Panc1 (cell line): ENCODE measurements at regions not wholly inside any gene's neighbourhood (a gene's known extent, or its start where the extent isn't known, plus 50 kb on each side); places are given as distances from the start of the nearest gene placed in this dataset.

Experiments
- CTCF ChIP-seq: fragments of 450-650 bp; IDR thresholded peaks from 2 replicates; pipeline ENCODE4 v1.5.1; 2017; ENCODE audit warnings: mild to moderate bottlenecking
- POLR2AphosphoS5 ChIP-seq: IDR thresholded peaks from 2 replicates; pipeline ENCODE4 v1.6.1; 2012; ENCODE audit warnings: mild to moderate bottlenecking, low read depth, low read length, moderate library complexity
- SIN3A ChIP-seq: IDR thresholded peaks from 2 replicates; pipeline ENCODE4 v1.6.1; 2012; ENCODE audit warnings: low read depth, mild to moderate bottlenecking, low read length, moderate library complexity, borderline replicate concordance; ENCODE audit not compliant: insufficient read depth
- TCF7L2 ChIP-seq: IDR thresholded peaks from 2 replicates; pipeline ENCODE4 v1.6.1; 2011; ENCODE audit warnings: mild to moderate bottlenecking, low read depth, low read length, inconsistent platforms
- TF ChIP-seq, protein P1 (sequence below), 2 experiments: IDR thresholded peaks; 2 replicates each; pipeline ENCODE4 v1.6.1; 2011 to 2012; ENCODE audit warnings: low read depth in 2 of 2, control low read depth in 1 of 2, low read length in 1 of 2, mild to moderate bottlenecking in 1 of 2, moderate library complexity in 1 of 2; ENCODE audit not compliant: insufficient read depth in 1 of 2

GRCh38 chr18:61683856-61684255 is 209.0 kb downstream of the RNF152 start:
- TF ChIP-seq SIN3A = no peak
- TF ChIP-seq CTCF = no peak
- TF ChIP-seq, protein P1, sequence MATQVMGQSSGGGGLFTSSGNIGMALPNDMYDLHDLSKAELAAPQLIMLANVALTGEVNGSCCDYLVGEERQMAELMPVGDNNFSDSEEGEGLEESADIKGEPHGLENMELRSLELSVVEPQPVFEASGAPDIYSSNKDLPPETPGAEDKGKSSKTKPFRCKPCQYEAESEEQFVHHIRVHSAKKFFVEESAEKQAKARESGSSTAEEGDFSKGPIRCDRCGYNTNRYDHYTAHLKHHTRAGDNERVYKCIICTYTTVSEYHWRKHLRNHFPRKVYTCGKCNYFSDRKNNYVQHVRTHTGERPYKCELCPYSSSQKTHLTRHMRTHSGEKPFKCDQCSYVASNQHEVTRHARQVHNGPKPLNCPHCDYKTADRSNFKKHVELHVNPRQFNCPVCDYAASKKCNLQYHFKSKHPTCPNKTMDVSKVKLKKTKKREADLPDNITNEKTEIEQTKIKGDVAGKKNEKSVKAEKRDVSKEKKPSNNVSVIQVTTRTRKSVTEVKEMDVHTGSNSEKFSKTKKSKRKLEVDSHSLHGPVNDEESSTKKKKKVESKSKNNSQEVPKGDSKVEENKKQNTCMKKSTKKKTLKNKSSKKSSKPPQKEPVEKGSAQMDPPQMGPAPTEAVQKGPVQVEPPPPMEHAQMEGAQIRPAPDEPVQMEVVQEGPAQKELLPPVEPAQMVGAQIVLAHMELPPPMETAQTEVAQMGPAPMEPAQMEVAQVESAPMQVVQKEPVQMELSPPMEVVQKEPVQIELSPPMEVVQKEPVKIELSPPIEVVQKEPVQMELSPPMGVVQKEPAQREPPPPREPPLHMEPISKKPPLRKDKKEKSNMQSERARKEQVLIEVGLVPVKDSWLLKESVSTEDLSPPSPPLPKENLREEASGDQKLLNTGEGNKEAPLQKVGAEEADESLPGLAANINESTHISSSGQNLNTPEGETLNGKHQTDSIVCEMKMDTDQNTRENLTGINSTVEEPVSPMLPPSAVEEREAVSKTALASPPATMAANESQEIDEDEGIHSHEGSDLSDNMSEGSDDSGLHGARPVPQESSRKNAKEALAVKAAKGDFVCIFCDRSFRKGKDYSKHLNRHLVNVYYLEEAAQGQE (IDR thresholded peaks at IDR 0.05; ENCODE audit: insufficient read depth in 1 of 2, low read depth in 2 of 2, low read length in 1 of 2) = no peak
- no peak for TF ChIP-seq TCF7L2
- TF ChIP-seq POLR2AphosphoS5 = no peak
